Activated naive CD4-positive, alpha-beta T cell treated with Interleukin-2 at 50 U/mL for 16 hours (primary cell): ENCODE measurements at regions not wholly inside any gene's neighbourhood (a gene's known extent, or its start where the extent isn't known, plus 50 kb on each side); places are given as distances from the start of the nearest gene placed in this dataset.
"Not testable (repeated sequence)": the region's sequence is repeated elsewhere in the genome, so short reads cannot be mapped to it uniquely, and the experiment has no call there.

Experiments used
- DNase-seq: peaks from one replicate; pipeline ENCODE4 v3.0.0-alpha.2; 2020

DNA sequence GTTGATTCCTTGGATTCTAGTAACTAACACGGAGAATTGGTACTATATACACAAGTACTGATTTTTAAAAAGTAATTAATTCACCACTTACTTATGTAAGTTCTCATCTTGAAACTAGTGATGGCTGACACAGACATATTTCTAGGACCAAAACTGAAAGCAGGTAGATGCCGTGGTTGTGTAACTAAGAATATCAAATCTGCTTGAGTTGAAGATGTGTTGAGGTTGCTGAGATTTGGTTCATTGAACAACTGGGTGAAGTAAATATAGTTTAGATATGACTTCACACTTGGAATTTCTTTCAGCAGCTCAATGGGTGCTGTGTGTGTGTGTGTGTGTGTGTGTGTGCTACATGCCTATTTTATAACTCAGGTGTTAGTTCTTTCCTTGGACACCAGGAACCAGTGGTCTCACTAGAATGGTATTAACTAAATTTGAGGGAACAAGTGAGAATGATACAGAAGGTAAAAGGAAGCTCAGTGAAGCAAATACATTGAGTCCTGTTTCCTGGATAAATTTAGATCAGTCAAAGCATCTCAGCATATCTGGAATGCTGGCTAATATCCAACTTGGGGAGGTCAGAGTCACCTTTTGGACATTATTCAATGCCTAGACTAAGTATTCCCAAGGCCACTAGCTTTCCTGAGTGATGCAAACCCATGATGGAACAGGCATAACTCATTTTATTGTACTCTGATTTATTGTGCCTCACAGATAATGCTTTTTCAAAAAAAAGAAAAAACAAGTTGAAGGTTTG is 110.7 kb upstream of the ZEB2 start:
- DNase-seq = no peak

GRCh38 chr2:144629935-144630334 is 110.0 kb upstream of the ZEB2 start:
- DNase-seq = no peak

- no peak for DNase-seq
Measured at GRCh38 chr2:144628566-144628965, 108.6 kb upstream of the ZEB2 start.

- no peak for DNase-seq
Measured at GRCh38 chr2:144625626-144626025, 105.7 kb upstream of the ZEB2 start.

- no peak for DNase-seq
Measured at GRCh38 chr2:144625226-144625625, 105.3 kb upstream of the ZEB2 start.

DNA sequence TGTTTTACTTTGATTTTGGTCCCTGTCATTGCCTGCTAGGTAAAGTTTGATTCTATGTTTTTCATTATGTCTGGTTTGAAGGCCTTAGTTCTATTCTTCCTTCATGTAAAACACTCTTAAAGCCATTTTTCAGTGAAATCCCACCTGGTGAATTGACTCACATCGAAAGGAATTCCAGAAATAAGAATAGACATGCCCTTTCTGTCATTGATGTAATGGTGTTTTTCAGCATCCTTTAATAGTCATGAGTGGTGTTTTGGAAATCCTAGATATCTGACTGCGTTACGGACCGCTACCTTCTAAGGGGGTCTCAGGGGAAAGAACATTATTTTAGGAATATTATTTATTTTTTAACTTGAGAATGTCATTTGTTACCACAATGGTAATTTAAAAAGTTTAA is 104.5 kb upstream of the ZEB2 start:
- DNase-seq = no peak

- not testable (repeated sequence) for DNase-seq
Measured at GRCh38 chr2:144622373-144622772, 102.5 kb upstream of the ZEB2 start.

- no peak for DNase-seq
Measured at GRCh38 chr2:144621266-144621665, 101.3 kb upstream of the ZEB2 start.

- DNase-seq = no peak
Measured at GRCh38 chr2:144619760-144620159, 99.8 kb upstream of the ZEB2 start.

GRCh38 chr2:144617171-144617570 is 97.3 kb upstream of the ZEB2 start:
- not testable (repeated sequence) for DNase-seq

DNA sequence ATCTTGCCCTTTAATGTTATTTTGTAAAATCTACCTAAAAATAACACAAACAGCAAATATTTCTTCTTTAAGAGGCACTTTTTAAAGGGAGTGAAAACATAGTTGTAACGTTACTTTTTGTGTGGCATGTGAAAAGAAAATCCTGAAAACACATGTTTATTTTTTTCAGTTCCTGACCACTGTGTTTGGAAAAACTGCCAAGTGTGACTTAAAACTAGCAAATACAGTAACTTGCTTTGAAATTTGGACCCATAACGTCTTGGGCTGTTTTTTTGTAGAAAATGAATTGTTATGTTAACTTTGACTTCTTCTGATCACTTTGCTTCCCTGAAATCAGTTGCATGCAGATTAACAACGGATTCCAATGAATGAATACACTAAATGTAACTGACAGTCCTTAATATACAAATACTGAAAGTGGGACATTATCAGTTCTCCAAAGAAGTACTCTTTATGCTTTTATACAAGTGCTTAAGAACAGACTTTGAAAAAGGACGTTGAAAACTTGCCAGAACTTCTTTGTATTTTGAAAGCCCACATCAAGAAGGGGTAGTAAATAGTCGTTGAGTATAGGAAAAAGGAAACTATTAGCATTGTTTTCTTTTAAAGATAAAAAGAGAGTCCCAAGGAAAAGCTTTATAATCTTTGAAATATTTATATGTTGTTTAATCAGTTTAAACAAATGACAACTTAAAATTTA is 96.1 kb upstream of the ZEB2 start:
- no peak for DNase-seq

DNA sequence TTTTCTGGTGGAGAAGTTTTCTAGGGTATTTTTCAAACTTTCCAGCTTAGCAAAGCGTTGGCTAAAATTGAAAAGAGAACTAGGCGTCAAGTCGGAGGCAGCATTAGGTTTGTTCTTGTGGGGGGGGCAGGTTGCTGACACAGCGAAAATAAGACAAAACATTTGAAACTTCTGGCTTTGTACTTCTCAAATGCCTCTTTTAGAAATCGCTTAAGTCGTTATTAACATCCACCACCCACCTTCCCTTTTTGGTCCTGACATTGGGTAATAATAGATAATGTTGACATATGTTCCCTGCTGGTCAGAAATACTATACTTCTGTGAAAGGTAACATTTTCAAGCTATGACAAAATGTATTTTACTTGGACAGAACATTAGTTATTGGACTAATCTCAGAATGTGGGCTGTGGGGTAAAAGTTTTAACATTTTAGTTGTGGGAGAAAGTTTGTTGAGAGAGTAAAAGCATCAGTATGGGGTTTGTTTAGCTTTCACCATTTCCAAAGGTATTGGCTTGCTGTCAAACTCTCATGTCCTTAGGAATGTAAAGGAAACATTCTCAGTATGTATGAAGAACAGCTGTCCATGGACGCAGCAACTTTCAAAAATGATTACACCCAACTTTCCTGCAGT is 88.1 kb upstream of the ZEB2 start:
- no peak for DNase-seq

GRCh38 chr2:144607099-144607498 is 87.2 kb upstream of the ZEB2 start:
- DNase-seq = no peak

DNA sequence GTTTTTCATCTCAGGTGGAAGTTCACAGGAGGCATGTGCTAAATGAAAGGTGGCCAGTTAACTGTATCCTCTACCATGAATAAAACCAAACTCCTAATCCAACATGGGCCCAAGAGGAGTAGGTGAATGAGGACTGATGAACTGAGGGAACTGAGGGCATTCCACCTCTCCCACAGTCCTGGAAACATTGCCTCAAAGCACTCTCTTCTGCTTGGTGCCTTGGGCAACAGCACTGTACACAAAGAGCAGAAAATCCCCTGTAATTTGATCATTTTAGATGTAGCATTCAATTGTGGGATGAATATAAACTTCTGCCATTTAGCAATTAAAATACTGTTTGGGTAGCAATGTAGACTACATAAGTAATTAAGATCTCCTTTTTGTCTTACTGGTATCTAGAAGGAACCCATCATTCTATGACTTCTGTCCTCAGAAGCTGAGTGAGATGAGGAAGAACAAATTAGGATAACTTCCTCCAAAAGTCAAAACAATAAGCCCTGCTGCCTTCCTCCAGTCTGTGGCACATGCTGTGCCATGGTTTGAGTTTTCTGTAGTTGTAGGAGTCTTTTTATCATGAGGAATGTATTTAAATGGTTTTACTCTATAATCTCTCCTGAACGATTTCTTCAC is 86.7 kb upstream of the ZEB2 start:
- DNase-seq = no peak

GRCh38 chr2:144605231-144605840 is 85.4 kb upstream of the ZEB2 start:
- no peak for DNase-seq

DNA sequence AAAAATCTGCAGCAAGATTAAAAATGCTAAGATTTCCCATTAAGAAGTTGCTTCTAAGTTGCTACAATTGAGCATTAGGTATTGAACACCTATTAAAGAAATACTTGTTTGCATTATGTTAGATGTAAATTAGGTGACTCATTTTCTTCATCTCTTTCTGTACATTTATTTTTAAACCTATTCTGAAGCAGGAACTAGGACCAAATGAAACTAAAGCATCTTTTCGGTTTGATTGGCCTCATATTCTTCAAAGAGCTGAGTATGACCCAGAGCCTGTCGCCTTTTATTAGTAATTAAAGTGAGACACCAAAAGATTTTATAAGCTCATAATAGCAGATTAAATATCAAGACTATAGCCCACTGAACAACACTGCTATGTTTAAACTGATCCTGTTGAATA is 83.4 kb upstream of the ZEB2 start:
- no peak for DNase-seq

- no peak for DNase-seq
Measured at GRCh38 chr2:144598906-144599305, 79.0 kb upstream of the ZEB2 start.

- DNase-seq = no peak
Measured at GRCh38 chr2:144597894-144598593, 78.1 kb upstream of the ZEB2 start.

GRCh38 chr2:144597388-144597787 is 77.5 kb upstream of the ZEB2 start:
- no peak for DNase-seq

GRCh38 chr2:144596073-144596871 is 76.4 kb upstream of the ZEB2 start:
- DNase-seq = no peak

GRCh38 chr2:144595686-144596072 is 75.8 kb upstream of the ZEB2 start:
- no peak for DNase-seq

DNA sequence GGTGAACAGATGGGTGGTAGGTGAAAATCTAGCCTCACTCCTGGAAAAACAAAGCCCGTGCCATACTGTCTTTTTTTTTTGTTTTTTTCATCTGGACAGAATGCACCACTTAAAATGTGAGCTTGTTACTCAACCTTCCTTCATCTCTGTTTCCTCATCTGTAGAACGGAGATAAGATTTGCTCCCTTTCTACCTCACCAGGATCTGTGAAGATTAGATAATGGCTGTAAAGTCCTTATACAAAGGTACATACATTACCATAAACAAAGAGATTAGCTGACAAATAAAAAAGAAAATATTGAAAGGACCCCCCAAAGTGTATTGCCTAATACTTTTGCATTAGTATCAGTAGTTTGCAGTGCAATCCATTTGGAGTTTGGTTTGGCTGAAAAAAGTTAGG is 75.4 kb upstream of the ZEB2 start:
- DNase-seq = no peak
